ENCODE measurements at regions not wholly inside any gene's neighbourhood (a gene's known extent, or its start where the extent isn't known, plus 50 kb on each side); places are given as distances from the start of the nearest gene placed in this dataset.

GRCh38 chr4:110924761-110925160, 301.9 kb upstream of the PITX2 start:
- Histone ChIP-seq H3K4me1 (replicated peaks in 1 of 4; ENCODE audit: control insufficient read depth in 3 of 4, insufficient read depth in 4 of 4, low read length in 3 of 4) (no peaks in the 10 kb centered on the region), H3K9ac (replicated peaks in 1 of 4; ENCODE audit: extremely low read depth in 1 of 4, low read depth in 3 of 4, low read length in 3 of 4) (no peak overlapping the region), H4K20me1 (replicated peaks in 1 of 2; ENCODE audit: control insufficient read depth in 1 of 2, insufficient read depth in 2 of 2, low read length in 2 of 2) (no peaks in the 10 kb centered on the region), H2BK12ac (ENCODE audit: low read depth, low read length) (no peak overlapping the region), H4K91ac (replicated peaks; ENCODE audit: insufficient read length, low read length) (no peak overlapping the region), H2AK5ac (ENCODE audit: low read depth, low read length) (no peak overlapping the region), H4K8ac (ENCODE audit: extremely low read depth, insufficient read depth, low read length) (no peak overlapping the region), H2AFZ (ENCODE audit: low read length) (no peak overlapping the region), H3K23ac (ENCODE audit: insufficient read length) (no peak overlapping the region), H3K9me3 (ENCODE audit: insufficient read depth in 2 of 2, low read depth in 1 of 2, low read length in 1 of 2) (no peaks in the 10 kb centered on the region), H3K36me3 (ENCODE audit: control insufficient read depth in 2 of 4, insufficient read depth in 4 of 4, low read length in 3 of 4) (no peaks in the 10 kb centered on the region), H3K23me2 (ENCODE audit: low read depth, low read length) (no peaks in the 10 kb centered on the region), H3K27me3 (replicated peaks in 1 of 4; ENCODE audit: control insufficient read depth in 3 of 4, extremely low read depth in 1 of 4, insufficient read depth in 3 of 4, low read length in 3 of 4) (no peaks in the 10 kb centered on the region), H3K56ac (replicated peaks; ENCODE audit: insufficient read length, low read depth, low read length) (no peak overlapping the region), H4K5ac (ENCODE audit: insufficient read length, low read depth, low read length) (no peak overlapping the region), H3K4ac (replicated peaks; ENCODE audit: insufficient read length, low read depth, low read length) (no peak overlapping the region), H3K14ac (ENCODE audit: insufficient read length) (no peak overlapping the region), H3K18ac (ENCODE audit: extremely low read depth, low read length) (no peak overlapping the region), H2BK20ac (ENCODE audit: low read length) (no peak overlapping the region), H2BK5ac (ENCODE audit: low read depth, low read length) (no peak overlapping the region), H2BK15ac (ENCODE audit: low read length) (no peak overlapping the region), H3K4me3 (ENCODE audit: extremely low read depth in 1 of 4, insufficient read depth in 2 of 4, low read depth in 3 of 4, low read length in 4 of 4) (no peak overlapping the region), H3K79me2 (ENCODE audit: control insufficient read depth in 1 of 2, insufficient read depth in 2 of 2, low read length in 2 of 2) (no peaks in the 10 kb centered on the region), H3K27ac (ENCODE audit: low read depth, low read length) (no peak overlapping the region), H3K4me2 (ENCODE audit: insufficient read depth in 1 of 2, low read depth in 2 of 2, low read length in 2 of 2) (no peak overlapping the region), H2BK120ac (replicated peaks; ENCODE audit: low read depth, low read length) (no peak overlapping the region), H3K79me1 (ENCODE audit: low read depth, low read length) (no peaks in the 10 kb centered on the region)
- DNase-seq (ENCODE audit: low read depth in 1 of 2, low spot score in 2 of 2): no peak
- POLR2A ChIA-PET (ENCODE audit: partially characterized antibody): no interaction called here
- CTCF ChIA-PET (ENCODE audit: partially characterized antibody): no interaction called here
- TF ChIP-seq JUND (IDR thresholded peaks at IDR 0.05; ENCODE audit: low read length) (no peak), USF2 (IDR thresholded peaks at IDR 0.05; ENCODE audit: low read length) (no peak), RBBP5 (IDR thresholded peaks at IDR 0.05; ENCODE audit: borderline replicate concordance, low read depth, low read length) (no peak), TCF12 (IDR thresholded peaks at IDR 0.05; ENCODE audit: low read depth, low read length) (no peak), SRF (IDR thresholded peaks at IDR 0.05; ENCODE audit: low read depth, low read length) (no peak), TAF7 (optimal IDR thresholded peaks at IDR 0.05; ENCODE audit: borderline replicate concordance, low read depth, low read length) (no peak), KDM1A (IDR thresholded peaks at IDR 0.05; ENCODE audit: borderline replicate concordance, low read length) (no peak), BRCA1 (IDR thresholded peaks at IDR 0.05; ENCODE audit: low read depth, low read length) (no peak), KDM5A (IDR thresholded peaks at IDR 0.05; ENCODE audit: low read length) (no peak)
- FAIRE-seq: no peak
- WGBS, 2 experiments (ENCODE audit: extremely low coverage in 1 of 2, insufficient coverage in 1 of 2, insufficient read length in 1 of 2, insufficient replicate concordance in 2 of 2, low coverage in 1 of 2, low lambda C conversion rate in 2 of 2, missing lambda C conversion rate in 1 of 2): 98% methylated on average over 2 of the region's 2 CpGs; no CpG with 5 or more reads in 1 of the 2 experiments
